ENCODE measurements at regions not wholly inside any gene's neighbourhood (a gene's known extent, or its start where the extent isn't known, plus 50 kb on each side); places are given as distances from the start of the nearest gene placed in this dataset.

DNA sequence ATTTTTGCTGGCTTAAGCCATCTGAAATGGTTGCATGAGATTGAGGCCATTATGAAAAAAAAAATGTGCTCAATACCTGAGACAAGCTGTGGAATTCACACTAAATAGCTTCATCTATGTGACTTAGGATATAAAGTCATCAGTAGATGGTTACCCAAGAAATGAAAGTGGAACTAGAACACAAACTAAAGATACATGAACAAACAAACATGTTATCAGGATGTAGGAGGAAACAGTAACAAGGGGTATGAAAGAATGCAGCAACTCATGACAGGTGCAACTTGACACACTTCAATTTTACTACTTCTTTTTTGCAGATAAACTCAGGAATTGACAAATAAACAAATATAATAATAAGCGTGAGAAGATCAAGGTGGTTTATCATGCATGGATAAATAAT is 155.0 kb downstream of the WT1 start:
- DNase-seq (ENCODE audit: insufficient read length, low spot score) (no peak), FAIRE-seq (no peak)
- TF ChIP-seq, protein P1, sequence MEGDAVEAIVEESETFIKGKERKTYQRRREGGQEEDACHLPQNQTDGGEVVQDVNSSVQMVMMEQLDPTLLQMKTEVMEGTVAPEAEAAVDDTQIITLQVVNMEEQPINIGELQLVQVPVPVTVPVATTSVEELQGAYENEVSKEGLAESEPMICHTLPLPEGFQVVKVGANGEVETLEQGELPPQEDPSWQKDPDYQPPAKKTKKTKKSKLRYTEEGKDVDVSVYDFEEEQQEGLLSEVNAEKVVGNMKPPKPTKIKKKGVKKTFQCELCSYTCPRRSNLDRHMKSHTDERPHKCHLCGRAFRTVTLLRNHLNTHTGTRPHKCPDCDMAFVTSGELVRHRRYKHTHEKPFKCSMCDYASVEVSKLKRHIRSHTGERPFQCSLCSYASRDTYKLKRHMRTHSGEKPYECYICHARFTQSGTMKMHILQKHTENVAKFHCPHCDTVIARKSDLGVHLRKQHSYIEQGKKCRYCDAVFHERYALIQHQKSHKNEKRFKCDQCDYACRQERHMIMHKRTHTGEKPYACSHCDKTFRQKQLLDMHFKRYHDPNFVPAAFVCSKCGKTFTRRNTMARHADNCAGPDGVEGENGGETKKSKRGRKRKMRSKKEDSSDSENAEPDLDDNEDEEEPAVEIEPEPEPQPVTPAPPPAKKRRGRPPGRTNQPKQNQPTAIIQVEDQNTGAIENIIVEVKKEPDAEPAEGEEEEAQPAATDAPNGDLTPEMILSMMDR (IDR thresholded peaks at IDR 0.05; ENCODE audit: insufficient read depth, missing control alignments), result no peak

DNA sequence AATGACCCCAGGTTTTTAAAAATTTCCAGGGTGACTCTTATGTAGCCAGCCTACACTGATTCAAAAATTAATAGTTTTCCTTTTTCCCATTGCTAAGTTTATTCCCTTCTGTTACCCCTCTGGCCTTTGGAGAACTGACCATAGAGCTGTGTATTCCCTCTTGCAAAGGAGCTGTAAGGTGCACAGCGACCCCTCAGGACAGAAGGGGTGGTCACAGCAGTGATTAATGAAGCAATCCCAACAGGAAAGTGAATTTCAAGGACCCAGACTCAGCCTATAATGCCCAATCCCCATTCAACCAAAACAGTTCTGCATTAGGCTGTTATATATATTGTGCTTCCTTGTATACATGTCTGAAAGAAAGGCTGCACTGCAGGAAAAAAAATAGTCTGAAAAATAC is 147.1 kb downstream of the WT1 start:
- DNase-seq (ENCODE audit: insufficient read length, low spot score) (no peak), FAIRE-seq (no peak)
- TF ChIP-seq, protein P1 (IDR thresholded peaks at IDR 0.05; ENCODE audit: insufficient read depth, missing control alignments), result no peak

DNA sequence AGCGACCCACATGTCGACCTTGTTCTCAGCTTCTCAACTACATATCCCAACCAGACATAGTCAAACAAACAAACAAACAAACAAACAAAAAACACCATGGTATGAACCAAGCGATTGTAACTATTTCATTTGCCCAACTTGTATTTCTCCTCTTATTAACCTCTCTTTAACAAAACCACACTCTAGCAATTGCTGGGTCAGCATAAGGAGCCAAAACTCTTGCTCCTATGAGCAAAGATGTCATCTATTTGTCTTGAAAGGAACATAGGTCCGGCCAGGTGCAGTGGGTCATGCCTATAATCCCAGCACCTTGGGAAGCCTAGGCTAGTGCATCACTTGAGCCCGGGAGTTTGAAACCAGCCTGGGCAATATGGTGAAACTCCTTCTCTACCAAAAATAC is 145.6 kb downstream of the WT1 start:
- TF ChIP-seq, protein P1 (IDR thresholded peaks at IDR 0.05; ENCODE audit: insufficient read depth, missing control alignments), result no peak
- no peak for FAIRE-seq
- DNase-seq (ENCODE audit: insufficient read length, low spot score), result no peak

DNA sequence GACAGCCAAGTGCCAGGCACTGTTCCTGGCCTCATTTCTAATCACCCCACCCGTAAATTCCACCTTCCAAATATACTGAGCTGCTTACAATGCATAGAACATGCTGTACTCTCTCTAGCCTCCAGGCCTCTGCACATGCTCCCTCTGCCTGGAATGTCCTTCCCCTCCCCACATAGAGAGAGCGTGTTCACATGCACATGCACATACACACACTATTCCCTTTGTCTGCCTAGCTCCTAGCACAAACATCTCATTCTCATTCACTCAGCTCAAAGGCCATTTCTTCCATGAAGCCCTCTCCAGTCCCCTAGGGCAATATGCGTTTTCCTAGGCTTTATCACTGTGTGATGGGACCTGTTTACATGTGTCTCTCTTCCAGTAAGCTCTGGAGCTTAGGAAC is 144.6 kb downstream of the WT1 start:
- DNase-seq (ENCODE audit: insufficient read length, low spot score), result no peak
- FAIRE-seq, result no peak
- TF ChIP-seq, protein P1 (IDR thresholded peaks at IDR 0.05; ENCODE audit: insufficient read depth, missing control alignments), result no peak

DNA sequence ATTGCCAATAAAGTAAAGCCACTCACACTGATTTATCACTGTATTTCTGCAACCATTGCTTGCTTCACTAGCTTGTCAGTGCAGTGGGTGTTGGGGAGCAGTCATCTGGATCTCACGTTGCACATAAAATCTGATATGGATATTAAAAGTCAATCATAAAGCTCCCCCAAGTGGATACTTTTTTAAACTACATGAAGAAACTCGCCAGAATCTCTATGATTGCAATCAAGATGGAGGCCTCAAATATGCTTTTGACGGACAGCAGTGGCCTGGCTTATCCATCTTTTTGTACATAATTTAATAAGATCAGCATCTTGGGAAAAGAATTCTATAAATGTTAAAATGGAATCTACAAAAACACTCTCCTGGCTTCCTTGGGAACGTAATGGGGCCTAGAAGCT is 137.7 kb downstream of the WT1 start:
- DNase-seq (ENCODE audit: insufficient read length, low spot score) (no peak), FAIRE-seq (peak; percentile 89)
- TF ChIP-seq, protein P1 (IDR thresholded peaks at IDR 0.05; ENCODE audit: insufficient read depth, missing control alignments), result peak; percentile 59

DNA sequence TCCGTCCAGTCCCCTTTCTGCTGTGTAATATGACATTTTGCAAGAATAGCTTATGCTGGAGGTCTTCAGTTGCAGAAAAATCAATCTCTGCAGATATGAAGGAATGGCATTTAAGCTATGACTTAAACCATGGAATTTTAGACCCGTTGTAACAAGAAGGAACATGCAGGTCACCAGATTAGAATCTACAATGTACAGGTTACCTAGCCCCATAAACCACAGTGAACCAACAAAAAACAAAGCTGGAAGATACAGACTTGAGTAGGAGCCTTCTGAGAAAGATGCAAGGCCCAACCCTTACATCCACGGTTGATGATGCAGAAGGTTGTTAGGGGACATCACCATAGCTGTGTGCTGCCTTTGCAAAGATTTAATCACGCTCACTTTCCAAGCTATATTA is 132.5 kb downstream of the WT1 start:
- no peak for FAIRE-seq

DNA sequence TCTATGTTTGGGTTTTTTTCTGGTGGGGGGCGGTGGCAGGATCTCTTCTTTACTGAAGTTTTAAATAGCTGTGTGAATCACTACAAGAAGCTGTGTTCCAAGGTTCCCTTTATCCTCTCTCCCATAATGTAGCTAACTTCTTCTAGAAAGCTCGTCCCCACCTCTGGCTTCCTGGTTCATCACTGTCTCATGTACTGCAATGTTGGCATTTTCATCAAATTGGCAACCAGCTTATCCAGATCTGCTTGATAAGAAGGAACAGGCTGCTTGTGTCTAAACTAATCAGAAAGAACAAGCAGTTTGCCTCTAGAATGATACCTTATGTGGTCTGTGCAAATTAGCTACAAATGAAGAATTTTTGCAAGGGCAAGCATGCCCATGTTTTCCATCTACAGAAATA is 130.8 kb downstream of the WT1 start:
- TF ChIP-seq, protein P1 (IDR thresholded peaks at IDR 0.05; ENCODE audit: insufficient read depth, missing control alignments), result no peak
- FAIRE-seq, result no peak
- no peak for DNase-seq (ENCODE audit: insufficient read length, low spot score)

More for the DNA sequence above, 132.5 kb downstream of the WT1 start:
- no peak for DNase-seq (ENCODE audit: insufficient read length, low spot score)
- TF ChIP-seq, protein P1 (IDR thresholded peaks at IDR 0.05; ENCODE audit: insufficient read depth, missing control alignments), result no peak
